Panc1 (cell line): ENCODE measurements at regions not wholly inside any gene's neighbourhood (a gene's known extent, or its start where the extent isn't known, plus 50 kb on each side); places are given as distances from the start of the nearest gene placed in this dataset.

Experiments used
- ATAC-seq: fragments of 200-7000 bp; cut with Tn5 transposase; 2 replicates; pipeline ENCODE4 v1.9.1; 2020; ENCODE audit warnings: mild to moderate bottlenecking, moderate library complexity
- BruUV-seq: library from RNA; stranded (reverse); fragments of 400-500 nt; replicated peaks from 2 replicates; lab custom pipeline; 2021; lab: Mats Ljungman, UMichigan
- CTCF ChIA-PET: fragments of 300-600 bp; sonication (Branson Sonifier 250); formaldehyde crosslinking; loops from one replicate; lab custom pipeline; 2022; ENCODE audit warnings: antibody characterized with exemption; lab: Charles Lee
- POLR2A ChIA-PET: fragments of 300-600 bp; sonication (Branson Sonifier 250); formaldehyde crosslinking; loops from one replicate; lab custom pipeline; 2022; ENCODE audit warnings: antibody characterized with exemption; lab: Charles Lee
- DNase-seq: peaks from one replicate; pipeline ENCODE4 v3.0.0-alpha.2; 2010; ENCODE audit warnings: low read depth, low spot score
- H3K27ac ChIP-seq: 2 replicates; pipeline ENCODE4 v1.5.1; 2011; ENCODE audit warnings: mild to moderate bottlenecking, low read length, inconsistent platforms
- H3K27me3 ChIP-seq: fragments of 200-500 bp; sonication (Bioruptor generic); 2 replicates; pipeline ENCODE4 v1.6.0; 2014; ENCODE audit warnings: low read length, inconsistent platforms; ENCODE audit not compliant: control insufficient read depth, insufficient read depth
- H3K36me3 ChIP-seq: fragments of 200-500 bp; sonication (Bioruptor generic); 2 replicates; pipeline ENCODE4 v1.5.1; 2014; ENCODE audit warnings: inconsistent platforms, mild to moderate bottlenecking, low read length, moderate library complexity; ENCODE audit not compliant: control insufficient read depth, insufficient read depth
- H3K4me1 ChIP-seq: 2 replicates; pipeline ENCODE4 v1.5.1; 2011; ENCODE audit warnings: inconsistent platforms, mild to moderate bottlenecking, low read length, moderate library complexity; ENCODE audit not compliant: control insufficient read depth, insufficient read depth
- H3K4me3 ChIP-seq, 2 experiments: 2 replicates each; pipeline ENCODE4 v1.5.1; 2011 to 2012; ENCODE audit warnings: low read depth in 2 of 2, low read length in 2 of 2, mild to moderate bottlenecking in 2 of 2, inconsistent platforms in 1 of 2, moderate library complexity in 1 of 2
- H3K9me3 ChIP-seq: fragments of 200-500 bp; sonication (Bioruptor generic); 2 replicates; pipeline ENCODE4 v1.5.1; 2014; ENCODE audit warnings: low read depth, mild to moderate bottlenecking, inconsistent platforms, low read length, moderate library complexity; ENCODE audit not compliant: control insufficient read depth, insufficient read depth
- POLR2AphosphoS5 ChIP-seq: IDR thresholded peaks from 2 replicates; pipeline ENCODE4 v1.6.1; 2012; ENCODE audit warnings: mild to moderate bottlenecking, low read depth, low read length, moderate library complexity
- SIN3A ChIP-seq: IDR thresholded peaks from 2 replicates; pipeline ENCODE4 v1.6.1; 2012; ENCODE audit warnings: low read depth, mild to moderate bottlenecking, low read length, moderate library complexity, borderline replicate concordance; ENCODE audit not compliant: insufficient read depth
- TCF7L2 ChIP-seq: IDR thresholded peaks from 2 replicates; pipeline ENCODE4 v1.6.1; 2011; ENCODE audit warnings: mild to moderate bottlenecking, low read depth, low read length, inconsistent platforms
- in situ Hi-C: cut with HindIII; loops from 2 replicates; pipeline ENCODE4 v1.10.0; 2016; ENCODE audit warnings: low sequenced_read_pairs, low pct_unique_long_range_greater_than_20kb
- intact Hi-C: fragments of 100-400 bp; cut with micrococcal nuclease; formaldehyde crosslinking; loops from one replicate; pipeline ENCODE4 v1.10.0; 2022; ENCODE audit not compliant: unreplicated experiment
- TF ChIP-seq, protein P1 (sequence below): fragments of 450-650 bp; IDR thresholded peaks from 2 replicates; pipeline ENCODE4 v1.5.1; 2017; ENCODE audit warnings: mild to moderate bottlenecking
- TF ChIP-seq, protein P2 (sequence below), 2 experiments: IDR thresholded peaks; 2 replicates each; pipeline ENCODE4 v1.6.1; 2011 to 2012; ENCODE audit warnings: low read depth in 2 of 2, control low read depth in 1 of 2, low read length in 1 of 2, mild to moderate bottlenecking in 1 of 2, moderate library complexity in 1 of 2; ENCODE audit not compliant: insufficient read depth in 1 of 2

DNA sequence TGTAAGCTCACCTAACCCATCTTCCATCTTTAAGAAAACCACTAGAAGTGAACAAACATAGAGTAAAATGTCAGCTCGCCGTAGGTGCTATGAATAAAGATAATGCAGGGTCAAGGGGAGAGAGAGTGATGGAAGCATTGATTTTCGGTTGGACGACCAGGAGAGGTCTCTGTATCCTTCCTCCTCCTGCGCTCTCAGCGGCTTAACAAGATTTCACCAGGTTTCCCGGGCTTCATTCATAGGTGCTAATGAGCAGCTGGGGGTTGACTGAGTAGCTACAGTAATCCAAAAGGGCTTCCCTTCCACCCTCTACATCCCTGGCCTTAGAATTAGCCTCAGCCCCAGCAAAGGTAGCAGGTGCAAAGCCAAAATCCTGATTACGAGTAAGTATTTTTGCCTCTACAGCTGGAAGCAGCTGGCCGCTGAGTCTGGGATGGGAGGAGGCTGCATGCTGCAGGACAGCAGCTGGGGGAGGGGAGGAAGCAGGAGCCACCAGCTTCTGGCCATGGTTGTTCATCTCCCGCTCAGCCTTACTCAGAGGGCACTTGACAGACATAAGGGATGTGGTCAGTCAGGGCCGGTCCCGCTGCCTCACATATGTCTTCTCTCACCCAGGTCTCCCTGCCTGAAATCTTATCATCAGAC is 112.0 kb upstream of the IL12B start:
- Histone ChIP-seq H3K36me3 (no peaks in the 10 kb centered on the region), H3K9me3 (no peaks in the 10 kb centered on the region), H3K4me3 (no peak overlapping the region), H3K27me3 (no peaks in the 10 kb centered on the region; the same call in 1 of the 2 replicates), H3K4me1 (no peaks in the 10 kb centered on the region; the same call in 1 of the 2 replicates), H3K27ac (no peak overlapping the region)
- in situ Hi-C loops = no loop called here
- DNase-seq = no peak
- intact Hi-C loops = no loop called here
- ChIA-PET POLR2A (no interaction called here), CTCF (interaction anchor here (0.6 kb wide), 1 partner anchor 789 kb away, joined by 9 read pairs; no protein-coding TSS in a partner anchor)
- no peak for ATAC-seq
- TF ChIP-seq, protein P1, sequence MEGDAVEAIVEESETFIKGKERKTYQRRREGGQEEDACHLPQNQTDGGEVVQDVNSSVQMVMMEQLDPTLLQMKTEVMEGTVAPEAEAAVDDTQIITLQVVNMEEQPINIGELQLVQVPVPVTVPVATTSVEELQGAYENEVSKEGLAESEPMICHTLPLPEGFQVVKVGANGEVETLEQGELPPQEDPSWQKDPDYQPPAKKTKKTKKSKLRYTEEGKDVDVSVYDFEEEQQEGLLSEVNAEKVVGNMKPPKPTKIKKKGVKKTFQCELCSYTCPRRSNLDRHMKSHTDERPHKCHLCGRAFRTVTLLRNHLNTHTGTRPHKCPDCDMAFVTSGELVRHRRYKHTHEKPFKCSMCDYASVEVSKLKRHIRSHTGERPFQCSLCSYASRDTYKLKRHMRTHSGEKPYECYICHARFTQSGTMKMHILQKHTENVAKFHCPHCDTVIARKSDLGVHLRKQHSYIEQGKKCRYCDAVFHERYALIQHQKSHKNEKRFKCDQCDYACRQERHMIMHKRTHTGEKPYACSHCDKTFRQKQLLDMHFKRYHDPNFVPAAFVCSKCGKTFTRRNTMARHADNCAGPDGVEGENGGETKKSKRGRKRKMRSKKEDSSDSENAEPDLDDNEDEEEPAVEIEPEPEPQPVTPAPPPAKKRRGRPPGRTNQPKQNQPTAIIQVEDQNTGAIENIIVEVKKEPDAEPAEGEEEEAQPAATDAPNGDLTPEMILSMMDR = no peak
- no peak for TF ChIP-seq POLR2AphosphoS5
- TF ChIP-seq SIN3A = no peak
- no peak for TF ChIP-seq TCF7L2
- TF ChIP-seq, protein P2, sequence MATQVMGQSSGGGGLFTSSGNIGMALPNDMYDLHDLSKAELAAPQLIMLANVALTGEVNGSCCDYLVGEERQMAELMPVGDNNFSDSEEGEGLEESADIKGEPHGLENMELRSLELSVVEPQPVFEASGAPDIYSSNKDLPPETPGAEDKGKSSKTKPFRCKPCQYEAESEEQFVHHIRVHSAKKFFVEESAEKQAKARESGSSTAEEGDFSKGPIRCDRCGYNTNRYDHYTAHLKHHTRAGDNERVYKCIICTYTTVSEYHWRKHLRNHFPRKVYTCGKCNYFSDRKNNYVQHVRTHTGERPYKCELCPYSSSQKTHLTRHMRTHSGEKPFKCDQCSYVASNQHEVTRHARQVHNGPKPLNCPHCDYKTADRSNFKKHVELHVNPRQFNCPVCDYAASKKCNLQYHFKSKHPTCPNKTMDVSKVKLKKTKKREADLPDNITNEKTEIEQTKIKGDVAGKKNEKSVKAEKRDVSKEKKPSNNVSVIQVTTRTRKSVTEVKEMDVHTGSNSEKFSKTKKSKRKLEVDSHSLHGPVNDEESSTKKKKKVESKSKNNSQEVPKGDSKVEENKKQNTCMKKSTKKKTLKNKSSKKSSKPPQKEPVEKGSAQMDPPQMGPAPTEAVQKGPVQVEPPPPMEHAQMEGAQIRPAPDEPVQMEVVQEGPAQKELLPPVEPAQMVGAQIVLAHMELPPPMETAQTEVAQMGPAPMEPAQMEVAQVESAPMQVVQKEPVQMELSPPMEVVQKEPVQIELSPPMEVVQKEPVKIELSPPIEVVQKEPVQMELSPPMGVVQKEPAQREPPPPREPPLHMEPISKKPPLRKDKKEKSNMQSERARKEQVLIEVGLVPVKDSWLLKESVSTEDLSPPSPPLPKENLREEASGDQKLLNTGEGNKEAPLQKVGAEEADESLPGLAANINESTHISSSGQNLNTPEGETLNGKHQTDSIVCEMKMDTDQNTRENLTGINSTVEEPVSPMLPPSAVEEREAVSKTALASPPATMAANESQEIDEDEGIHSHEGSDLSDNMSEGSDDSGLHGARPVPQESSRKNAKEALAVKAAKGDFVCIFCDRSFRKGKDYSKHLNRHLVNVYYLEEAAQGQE (IDR thresholded peaks at IDR 0.05; ENCODE audit: insufficient read depth in 1 of 2, low read depth in 2 of 2, low read length in 1 of 2) = no peak
- no TSS peak for BruUV-seq

DNA sequence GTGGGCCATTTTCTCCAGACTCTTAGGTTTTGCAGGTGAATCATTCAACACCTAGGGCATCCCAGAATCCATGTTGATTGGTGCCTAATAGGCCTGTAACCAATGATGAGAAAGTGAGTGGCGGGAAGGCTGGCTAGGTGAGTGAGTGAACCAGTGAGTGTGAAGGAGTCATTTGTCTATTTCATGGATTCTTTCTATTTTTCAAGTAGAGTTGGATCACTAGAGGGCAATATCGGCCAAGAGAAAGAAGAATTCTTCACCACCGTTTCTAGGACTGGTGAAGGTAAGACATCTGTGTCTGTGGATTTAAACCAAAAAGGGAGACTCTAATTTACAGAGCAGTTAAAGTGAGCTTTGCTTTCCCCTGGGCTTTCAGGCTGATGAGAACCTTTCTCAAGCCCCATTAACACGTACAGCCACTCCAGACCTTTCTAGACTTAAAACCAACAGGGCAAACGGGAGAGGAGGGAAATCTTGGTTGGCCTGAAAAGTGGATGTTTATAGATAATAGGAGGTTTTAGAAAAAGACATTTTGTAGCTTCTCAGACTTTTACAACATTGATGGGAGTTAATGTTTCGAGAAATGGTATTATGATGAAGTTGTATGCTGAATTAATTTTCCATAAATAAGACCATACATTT is 114.3 kb upstream of the IL12B start:
- Histone ChIP-seq H3K27me3 (no peaks in the 10 kb centered on the region), H3K36me3 (no peaks in the 10 kb centered on the region), H3K9me3 (no peaks in the 10 kb centered on the region), H3K4me1 (no peaks in the 10 kb centered on the region; the same call in 1 of the 2 replicates), H3K4me3 (no peak overlapping the region), H3K27ac (no peak overlapping the region)
- no peak for TF ChIP-seq POLR2AphosphoS5
- TF ChIP-seq, protein P1 = peak; percentile 69
- ATAC-seq (peak; percentile 86), DNase-seq (peak; percentile 76)
- in situ Hi-C loops (no loop called here), intact Hi-C loops (loop anchor here (2.0 kb wide), 2 partner anchors 472 to 542 kb away; partner anchors contain the start of gene ADRA1B)
- ChIA-PET CTCF (interaction anchor here (0.6 kb wide), 2 partner anchors 128 to 472 kb away, joined by 3 read pairs; partner anchors contain the start of gene ADRA1B), POLR2A (interaction anchor here (0.5 kb wide), 1 partner anchor 454 kb away, joined by 3 read pairs; no protein-coding TSS in a partner anchor)
- no TSS peak for BruUV-seq
